Smooth muscle cell (in vitro differentiated cells): ENCODE measurements at regions not wholly inside any gene's neighbourhood (a gene's known extent, or its start where the extent isn't known, plus 50 kb on each side); places are given as distances from the start of the nearest gene placed in this dataset.

Experiments used
- DNase-seq: peaks from one replicate; lab custom pipeline; 2025; ENCODE audit not compliant: unreplicated experiment; lab: John Stamatoyannopoulos, UW
- H2AFZ ChIP-seq: fragments of 200-600 bp; sonication (generic); 2 replicates; pipeline ENCODE4 v1.6.0; 2016; ENCODE audit warnings: antibody characterized with exemption, low read depth, mild to moderate bottlenecking
- H3F3A ChIP-seq: fragments of 200-600 bp; sonication (generic); 2 replicates; pipeline ENCODE4 v1.6.0; 2017; ENCODE audit warnings: antibody characterized with exemption, low read depth
- H3K27ac ChIP-seq: fragments of 200-600 bp; sonication (generic); 2 replicates; pipeline ENCODE4 v1.5.1; 2016; ENCODE audit warnings: low read depth, mild to moderate bottlenecking
- H3K27me3 ChIP-seq: fragments of 200-600 bp; sonication (generic); 2 replicates; pipeline ENCODE4 v1.6.1; 2016; ENCODE audit warnings: low read depth, mild to moderate bottlenecking
- H3K36me3 ChIP-seq: fragments of 200-600 bp; sonication (generic); 2 replicates; pipeline ENCODE4 v1.5.1; 2016; ENCODE audit warnings: low read depth
- H3K4me1 ChIP-seq: fragments of 200-600 bp; sonication (generic); 2 replicates; pipeline ENCODE4 v1.5.1; 2016; ENCODE audit warnings: low read depth
- H3K4me2 ChIP-seq: fragments of 200-600 bp; sonication (generic); 2 replicates; pipeline ENCODE4 v1.6.0; 2016; ENCODE audit warnings: mild to moderate bottlenecking
- H3K4me3 ChIP-seq: fragments of 200-600 bp; sonication (generic); 2 replicates; pipeline ENCODE4 v1.5.1; 2016; ENCODE audit warnings: mild to moderate bottlenecking
- H3K79me2 ChIP-seq: fragments of 200-600 bp; sonication (generic); 2 replicates; pipeline ENCODE4 v1.6.0; 2016; ENCODE audit warnings: low read depth, mild to moderate bottlenecking
- H3K9ac ChIP-seq: fragments of 200-600 bp; sonication (generic); 2 replicates; pipeline ENCODE4 v1.6.0; 2016; ENCODE audit warnings: low read depth
- H3K9me3 ChIP-seq: fragments of 200-600 bp; sonication (generic); replicated peaks from 2 replicates; pipeline ENCODE4 v1.5.1; 2016; ENCODE audit warnings: low read depth
- H4K20me1 ChIP-seq: fragments of 200-600 bp; sonication (generic); 2 replicates; pipeline ENCODE4 v1.6.0; 2016; ENCODE audit warnings: low read depth
- WGBS: methylation state at CpG from one replicate; pipeline ENCODE4 v1.1.7; 2016; ENCODE audit warnings: low lambda C conversion rate; 5-methylcytosine and 5-hydroxymethylcytosine counted together
- TF ChIP-seq, protein P1 (sequence below): fragments of 200-600 bp; sonication (generic); IDR thresholded peaks from 2 replicates; pipeline ENCODE4 v1.5.1; 2017; ENCODE audit warnings: borderline replicate concordance, mild to moderate bottlenecking, antibody characterized with exemption; ENCODE audit not compliant: insufficient read depth, poor library complexity, severe bottlenecking

DNA sequence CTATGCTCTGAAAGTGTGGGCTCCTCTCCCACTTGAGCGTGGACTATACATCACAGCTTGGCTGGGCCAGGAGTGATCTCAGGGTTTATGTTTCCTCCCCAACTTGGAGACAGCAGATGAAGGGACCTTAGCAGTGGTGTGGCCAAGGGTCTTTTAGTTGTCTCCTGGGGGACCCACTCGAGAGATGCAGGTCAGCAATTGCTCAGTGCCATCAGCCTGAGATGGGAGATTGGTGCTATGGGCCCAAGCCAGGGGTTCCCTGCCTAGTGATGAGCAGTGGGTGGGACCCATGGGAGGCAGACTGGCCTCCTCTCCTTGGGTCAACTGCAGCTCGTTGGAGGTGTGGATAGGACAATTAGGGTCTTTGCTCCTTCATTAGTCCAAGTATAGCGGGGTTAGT is 510.5 kb upstream of the FSHR start:
- Histone ChIP-seq H3K4me3 (no peak overlapping the region), H3K36me3 (no peaks in the 10 kb centered on the region), H3K9ac (no peak overlapping the region), H3K9me3 (no peaks in the 10 kb centered on the region), H4K20me1 (no peaks in the 10 kb centered on the region), H3K27me3 (no peaks in the 10 kb centered on the region), H2AFZ (no peak overlapping the region), H3K27ac (no peak overlapping the region), H3K4me1 (no peaks in the 10 kb centered on the region), H3K79me2 (no peaks in the 10 kb centered on the region), H3K4me2 (no peak overlapping the region), H3F3A (no peaks in the 10 kb centered on the region)
- TF ChIP-seq, protein P1, sequence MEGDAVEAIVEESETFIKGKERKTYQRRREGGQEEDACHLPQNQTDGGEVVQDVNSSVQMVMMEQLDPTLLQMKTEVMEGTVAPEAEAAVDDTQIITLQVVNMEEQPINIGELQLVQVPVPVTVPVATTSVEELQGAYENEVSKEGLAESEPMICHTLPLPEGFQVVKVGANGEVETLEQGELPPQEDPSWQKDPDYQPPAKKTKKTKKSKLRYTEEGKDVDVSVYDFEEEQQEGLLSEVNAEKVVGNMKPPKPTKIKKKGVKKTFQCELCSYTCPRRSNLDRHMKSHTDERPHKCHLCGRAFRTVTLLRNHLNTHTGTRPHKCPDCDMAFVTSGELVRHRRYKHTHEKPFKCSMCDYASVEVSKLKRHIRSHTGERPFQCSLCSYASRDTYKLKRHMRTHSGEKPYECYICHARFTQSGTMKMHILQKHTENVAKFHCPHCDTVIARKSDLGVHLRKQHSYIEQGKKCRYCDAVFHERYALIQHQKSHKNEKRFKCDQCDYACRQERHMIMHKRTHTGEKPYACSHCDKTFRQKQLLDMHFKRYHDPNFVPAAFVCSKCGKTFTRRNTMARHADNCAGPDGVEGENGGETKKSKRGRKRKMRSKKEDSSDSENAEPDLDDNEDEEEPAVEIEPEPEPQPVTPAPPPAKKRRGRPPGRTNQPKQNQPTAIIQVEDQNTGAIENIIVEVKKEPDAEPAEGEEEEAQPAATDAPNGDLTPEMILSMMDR = no peak
- DNase-seq = no peak
- 86% methylated on average over 4 of the region's 4 CpGs for WGBS

DNA sequence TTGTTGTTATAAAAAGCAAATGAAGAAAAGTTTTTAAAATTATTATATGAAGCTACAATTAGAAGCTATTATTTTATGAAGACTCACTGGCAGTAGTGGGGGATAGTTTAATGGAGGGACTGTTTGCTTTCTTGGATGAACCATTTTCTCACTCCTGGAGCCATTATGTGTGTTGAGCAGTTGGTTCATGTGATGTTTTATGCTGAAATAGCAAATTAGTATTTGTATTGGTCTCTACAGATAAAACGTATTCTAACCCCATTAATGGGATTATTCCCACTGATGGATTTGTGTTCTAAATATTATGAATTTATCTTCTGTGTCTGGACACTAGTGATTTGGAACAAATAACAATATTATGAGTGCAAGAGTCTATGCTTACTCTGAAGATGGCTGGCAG is 507.5 kb upstream of the FSHR start:
- Histone ChIP-seq H3K9ac (no peak overlapping the region), H2AFZ (no peak overlapping the region), H3K27me3 (no peaks in the 10 kb centered on the region), H3K9me3 (no peaks in the 10 kb centered on the region), H3K4me3 (no peak overlapping the region), H3K27ac (no peak overlapping the region), H4K20me1 (no peaks in the 10 kb centered on the region), H3K4me1 (no peaks in the 10 kb centered on the region), H3K4me2 (no peak overlapping the region), H3K79me2 (no peaks in the 10 kb centered on the region), H3F3A (no peaks in the 10 kb centered on the region), H3K36me3 (no peaks in the 10 kb centered on the region)
- WGBS = 81% methylated on average over 1 of the region's 1 CpG
- no peak for DNase-seq
- TF ChIP-seq, protein P1 = no peak

DNA sequence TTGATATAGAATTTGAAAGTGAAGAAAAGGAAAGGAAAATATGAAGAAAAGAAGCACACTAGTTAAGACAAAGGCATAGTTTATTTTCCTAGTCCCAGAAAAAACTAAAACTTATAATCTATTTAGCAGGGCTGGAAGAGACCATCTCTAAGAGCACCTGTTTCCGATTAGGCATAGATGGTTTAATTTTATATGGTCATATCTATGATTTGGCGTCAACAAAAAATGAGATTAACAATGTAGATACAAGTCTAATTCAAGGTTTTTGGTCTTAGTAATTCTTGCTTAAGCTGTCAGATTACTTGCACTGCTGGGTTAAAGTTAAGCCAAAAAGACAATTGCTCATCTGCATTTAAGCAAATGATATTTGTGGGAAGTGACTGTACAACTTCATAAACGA is 502.5 kb upstream of the FSHR start:
- Histone ChIP-seq H3F3A (no peaks in the 10 kb centered on the region), H3K9ac (no peak overlapping the region), H3K79me2 (no peaks in the 10 kb centered on the region)

DNA sequence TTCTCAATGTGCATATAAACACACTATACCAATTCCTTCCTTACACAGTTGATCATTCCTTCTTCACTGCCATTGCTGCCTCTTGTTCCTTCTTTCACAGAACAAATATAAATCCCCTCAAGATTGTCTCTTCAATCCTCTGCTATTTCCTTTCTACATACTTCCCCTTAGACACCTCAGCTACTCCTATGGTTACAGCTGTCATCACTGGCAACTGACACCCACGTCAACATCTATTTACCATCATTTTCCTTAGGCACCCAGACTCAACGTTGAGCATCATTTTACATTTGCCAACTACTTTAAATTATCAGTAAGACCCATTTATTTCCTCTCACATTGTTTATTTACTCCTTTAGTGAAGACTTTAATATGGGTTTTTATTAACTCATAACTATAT is 488.8 kb upstream of the FSHR start:
- WGBS = 54% methylated on average over 2 of the region's 2 CpGs

More for the DNA sequence above, 502.5 kb upstream of the FSHR start:
- Histone ChIP-seq H3K36me3 (no peaks in the 10 kb centered on the region), H3K4me3 (no peak overlapping the region), H3K4me1 (no peaks in the 10 kb centered on the region), H3K9me3 (no peaks in the 10 kb centered on the region), H4K20me1 (no peaks in the 10 kb centered on the region), H3K27ac (no peak overlapping the region), H3K4me2 (no peak overlapping the region), H2AFZ (no peak overlapping the region), H3K27me3 (peaks cover 2% of the 10 kb centered on the region)
- TF ChIP-seq, protein P1 = no peak
- DNase-seq = no peak
- 79% methylated on average over 3 of the region's 3 CpGs for WGBS

More for the DNA sequence above, 488.8 kb upstream of the FSHR start:
- Histone ChIP-seq H3K27me3 (no peaks in the 10 kb centered on the region), H3K9ac (no peak overlapping the region), H3K27ac (no peak overlapping the region), H2AFZ (no peak overlapping the region), H3K79me2 (no peaks in the 10 kb centered on the region), H3K4me2 (no peak overlapping the region), H3K36me3 (no peaks in the 10 kb centered on the region), H3F3A (no peaks in the 10 kb centered on the region), H3K9me3 (peaks cover 3% of the 10 kb centered on the region), H3K4me3 (no peak overlapping the region), H4K20me1 (no peaks in the 10 kb centered on the region), H3K4me1 (no peaks in the 10 kb centered on the region)
- TF ChIP-seq, protein P1 = no peak
- no peak for DNase-seq
